Calu3 (cell line): ENCODE measurements at regions not wholly inside any gene's neighbourhood (a gene's known extent, or its start where the extent isn't known, plus 50 kb on each side); places are given as distances from the start of the nearest gene placed in this dataset.

Experiments
- BruUV-seq: library from RNA; stranded (reverse); fragments of 400-500 nt; replicated peaks from 2 replicates; lab custom pipeline; 2021; lab: Mats Ljungman, UMichigan
- CTCF ChIA-PET: fragments of 300-600 bp; sonication (Branson Sonifier 250); formaldehyde crosslinking; loops from one replicate; lab custom pipeline; 2022; ENCODE audit warnings: antibody characterized with exemption; lab: Charles Lee
- DNase-seq: peaks from one replicate; pipeline ENCODE4 v3.0.0; 2022
- H3K27ac Mint-ChIP-seq: one replicate; pipeline ENCODE4 v1.8.0; 2022; ENCODE audit warnings: mixed read lengths; ENCODE audit not compliant: unreplicated experiment
- H3K27me3 Mint-ChIP-seq: one replicate; pipeline ENCODE4 v1.8.0; 2022; ENCODE audit warnings: mixed read lengths; ENCODE audit not compliant: unreplicated experiment
- H3K36me3 Mint-ChIP-seq: one replicate; pipeline ENCODE4 v1.8.0; 2022; ENCODE audit warnings: mild to moderate bottlenecking, moderate library complexity, mixed read lengths; ENCODE audit not compliant: insufficient read depth, unreplicated experiment
- H3K4me1 Mint-ChIP-seq: one replicate; pipeline ENCODE4 v1.8.0; 2022; ENCODE audit warnings: mild to moderate bottlenecking, low read depth, mixed read lengths; ENCODE audit not compliant: unreplicated experiment
- H3K4me3 Mint-ChIP-seq: one replicate; pipeline ENCODE4 v1.8.0; 2022; ENCODE audit warnings: mild to moderate bottlenecking, low read depth, moderate library complexity, mixed read lengths; ENCODE audit not compliant: unreplicated experiment
- H3K9me3 Mint-ChIP-seq: one replicate; pipeline ENCODE4 v1.8.0; 2022; ENCODE audit warnings: low read depth, mixed read lengths; ENCODE audit not compliant: unreplicated experiment
- intact Hi-C: fragments of 100-400 bp; cut with micrococcal nuclease; formaldehyde crosslinking; loops from one replicate; pipeline ENCODE4 v1.10.0; 2022; ENCODE audit not compliant: unreplicated experiment
- TF ChIP-seq, protein P1 (sequence below): fragments of 200-600 bp; IDR thresholded peaks from one replicate; pipeline ENCODE4 v1.8.0; 2022; ENCODE audit warnings: antibody characterized with exemption; ENCODE audit not compliant: unreplicated experiment

DNA sequence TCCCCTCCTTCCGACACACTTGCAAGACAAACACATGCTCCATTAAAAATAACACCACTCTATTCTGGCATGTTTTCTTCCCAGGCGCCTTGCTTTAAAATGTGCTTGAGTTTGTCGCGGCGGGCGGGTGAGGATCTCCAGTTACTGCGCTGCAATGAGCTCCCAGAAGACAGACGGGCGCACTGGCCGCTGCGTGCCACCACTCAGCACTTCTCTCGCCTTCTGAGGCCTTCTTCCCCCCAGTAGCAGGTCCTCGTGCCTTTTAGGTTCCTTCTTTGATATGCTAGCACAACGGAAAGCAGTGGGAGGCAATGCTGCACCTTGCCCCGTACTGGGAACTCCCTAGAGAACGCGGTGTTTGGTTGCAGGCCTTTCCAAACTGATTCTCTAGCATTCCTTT, 279.5 kb upstream of the NR5A2 start:
- TF ChIP-seq, protein P1, sequence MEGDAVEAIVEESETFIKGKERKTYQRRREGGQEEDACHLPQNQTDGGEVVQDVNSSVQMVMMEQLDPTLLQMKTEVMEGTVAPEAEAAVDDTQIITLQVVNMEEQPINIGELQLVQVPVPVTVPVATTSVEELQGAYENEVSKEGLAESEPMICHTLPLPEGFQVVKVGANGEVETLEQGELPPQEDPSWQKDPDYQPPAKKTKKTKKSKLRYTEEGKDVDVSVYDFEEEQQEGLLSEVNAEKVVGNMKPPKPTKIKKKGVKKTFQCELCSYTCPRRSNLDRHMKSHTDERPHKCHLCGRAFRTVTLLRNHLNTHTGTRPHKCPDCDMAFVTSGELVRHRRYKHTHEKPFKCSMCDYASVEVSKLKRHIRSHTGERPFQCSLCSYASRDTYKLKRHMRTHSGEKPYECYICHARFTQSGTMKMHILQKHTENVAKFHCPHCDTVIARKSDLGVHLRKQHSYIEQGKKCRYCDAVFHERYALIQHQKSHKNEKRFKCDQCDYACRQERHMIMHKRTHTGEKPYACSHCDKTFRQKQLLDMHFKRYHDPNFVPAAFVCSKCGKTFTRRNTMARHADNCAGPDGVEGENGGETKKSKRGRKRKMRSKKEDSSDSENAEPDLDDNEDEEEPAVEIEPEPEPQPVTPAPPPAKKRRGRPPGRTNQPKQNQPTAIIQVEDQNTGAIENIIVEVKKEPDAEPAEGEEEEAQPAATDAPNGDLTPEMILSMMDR, result no peak
- no TSS peak for BruUV-seq
- Mint-ChIP-seq H3K9me3 (peaks cover 3% of the 10 kb centered on the region), H3K4me1 (no peaks in the 10 kb centered on the region), H3K27me3 (no peaks in the 10 kb centered on the region), H3K4me3 (no peak overlapping the region), H3K36me3 (no peaks in the 10 kb centered on the region), H3K27ac (no peak overlapping the region)
- intact Hi-C loops, result no loop called here
- CTCF ChIA-PET, result no interaction called here
- DNase-seq, result no peak

DNA sequence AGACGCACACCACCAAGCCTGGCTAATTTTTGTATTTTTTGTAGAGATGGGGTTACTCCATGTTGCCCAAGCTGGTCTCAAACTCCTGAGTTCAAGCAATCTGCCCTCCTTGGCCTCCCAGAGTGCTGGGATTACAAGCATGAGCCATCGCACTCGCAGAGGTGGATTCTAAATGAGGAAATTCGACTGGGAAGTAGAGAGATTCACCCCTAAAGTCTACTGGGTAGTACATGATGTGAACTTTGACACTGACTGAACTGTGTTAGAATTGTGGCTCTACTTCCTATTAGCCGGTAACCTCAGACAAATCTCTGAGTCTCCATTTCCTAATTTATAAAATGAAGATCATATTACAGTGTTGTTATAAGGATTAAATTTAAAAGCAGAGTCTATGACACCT, 276.0 kb upstream of the NR5A2 start:
- H3K27me3 Mint-ChIP-seq, result no peaks in the 10 kb centered on the region
- DNase-seq, result no peak
- BruUV-seq, result no TSS peak

DNA sequence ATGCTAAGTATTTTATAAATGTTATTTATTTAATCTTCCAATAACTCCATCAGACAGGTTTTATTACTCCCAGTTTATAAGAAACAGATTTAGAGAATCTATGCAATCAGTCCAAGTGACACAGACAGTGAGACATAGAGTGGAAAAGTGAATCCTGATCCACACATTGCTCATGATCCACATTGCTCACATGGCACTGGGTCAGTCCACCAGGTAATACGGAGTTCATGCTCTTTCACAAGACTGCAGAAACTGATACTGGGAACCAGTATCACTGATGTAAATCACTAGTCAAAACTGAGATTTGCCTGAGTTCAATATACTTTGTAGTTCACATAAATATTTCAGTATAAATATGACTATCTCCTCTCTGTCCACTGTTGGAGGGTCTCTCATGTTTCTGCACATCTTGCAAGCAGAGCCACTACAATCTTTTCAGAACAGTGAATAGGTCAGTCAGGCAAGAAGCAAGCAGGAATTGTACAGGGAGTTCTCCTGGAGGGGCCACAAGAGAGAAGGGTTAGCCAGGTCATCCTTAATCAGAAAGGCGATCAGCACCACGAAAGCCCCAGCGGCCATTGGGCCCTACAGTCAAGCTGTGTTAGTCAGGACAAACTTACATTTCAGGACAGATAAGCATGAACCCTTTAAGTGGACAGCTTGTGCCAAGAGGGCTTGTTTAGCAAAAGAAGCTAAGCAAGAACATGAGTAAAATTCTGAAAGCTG, 275.4 kb upstream of the NR5A2 start:
- Mint-ChIP-seq H3K4me1 (no peaks in the 10 kb centered on the region), H3K36me3 (no peaks in the 10 kb centered on the region), H3K9me3 (peaks cover 11% of the 10 kb centered on the region), H3K27me3 (no peaks in the 10 kb centered on the region), H3K4me3 (no peak overlapping the region), H3K27ac (no peak overlapping the region)
- TF ChIP-seq, protein P1, result no peak
- intact Hi-C loops, result no loop called here
- BruUV-seq, result no TSS peak
- DNase-seq, result no peak
- CTCF ChIA-PET, result no interaction called here

More for the DNA sequence above, 276.0 kb upstream of the NR5A2 start:
- CTCF ChIA-PET, result no interaction called here
- H3K4me1 Mint-ChIP-seq, result no peaks in the 10 kb centered on the region
- intact Hi-C loops, result no loop called here
- TF ChIP-seq, protein P1, result no peak
- H3K4me3 Mint-ChIP-seq, result no peak overlapping the region
- H3K9me3 Mint-ChIP-seq, result peaks cover 11% of the 10 kb centered on the region
- H3K36me3 Mint-ChIP-seq, result no peaks in the 10 kb centered on the region
- H3K27ac Mint-ChIP-seq, result no peak overlapping the region

DNA sequence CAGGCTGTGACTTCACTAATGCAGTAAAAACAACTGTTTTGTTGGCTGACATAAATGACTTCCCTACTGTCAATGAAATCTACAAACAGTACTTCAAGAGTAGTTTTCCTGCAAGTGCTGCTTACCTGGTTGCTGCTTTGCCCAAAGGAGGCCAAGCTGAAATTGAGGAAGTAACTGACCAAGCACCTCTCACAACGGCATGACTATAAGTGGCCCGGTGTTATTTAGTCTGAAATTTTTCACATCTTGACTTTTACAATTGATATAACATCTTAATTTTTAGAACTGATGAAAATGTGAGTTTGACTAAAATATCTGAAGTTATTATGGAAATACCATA, 274.9 kb upstream of the NR5A2 start:
- Mint-ChIP-seq H3K4me1 (peaks cover under 1% of the 10 kb centered on the region), H3K27me3 (no peaks in the 10 kb centered on the region), H3K27ac (no peak overlapping the region), H3K9me3 (peaks cover 11% of the 10 kb centered on the region), H3K4me3 (no peak overlapping the region), H3K36me3 (no peaks in the 10 kb centered on the region)
- TF ChIP-seq, protein P1, result no peak
- no peak for DNase-seq
- intact Hi-C loops, result no loop called here
- CTCF ChIA-PET, result no interaction called here
- no TSS peak for BruUV-seq
